Smooth muscle cell (in vitro differentiated cells): ENCODE measurements at regions not wholly inside any gene's neighbourhood (a gene's known extent, or its start where the extent isn't known, plus 50 kb on each side); places are given as distances from the start of the nearest gene placed in this dataset.
A peak's percentile ranks its signal among the peaks of the same experiment; 100 is the strongest.

ENCODE experiments used
- DNase-seq: peaks from one replicate; lab custom pipeline; 2025; ENCODE audit not compliant: unreplicated experiment; lab: John Stamatoyannopoulos, UW
- H2AFZ ChIP-seq: fragments of 200-600 bp; sonication (generic); 2 replicates; pipeline ENCODE4 v1.6.0; 2016; ENCODE audit warnings: antibody characterized with exemption, low read depth, mild to moderate bottlenecking
- H3F3A ChIP-seq: fragments of 200-600 bp; sonication (generic); 2 replicates; pipeline ENCODE4 v1.6.0; 2017; ENCODE audit warnings: antibody characterized with exemption, low read depth
- H3K27ac ChIP-seq: fragments of 200-600 bp; sonication (generic); 2 replicates; pipeline ENCODE4 v1.5.1; 2016; ENCODE audit warnings: low read depth, mild to moderate bottlenecking
- H3K27me3 ChIP-seq: fragments of 200-600 bp; sonication (generic); 2 replicates; pipeline ENCODE4 v1.6.1; 2016; ENCODE audit warnings: low read depth, mild to moderate bottlenecking
- H3K36me3 ChIP-seq: fragments of 200-600 bp; sonication (generic); 2 replicates; pipeline ENCODE4 v1.5.1; 2016; ENCODE audit warnings: low read depth
- H3K4me1 ChIP-seq: fragments of 200-600 bp; sonication (generic); 2 replicates; pipeline ENCODE4 v1.5.1; 2016; ENCODE audit warnings: low read depth
- H3K4me2 ChIP-seq: fragments of 200-600 bp; sonication (generic); 2 replicates; pipeline ENCODE4 v1.6.0; 2016; ENCODE audit warnings: mild to moderate bottlenecking
- H3K4me3 ChIP-seq: fragments of 200-600 bp; sonication (generic); 2 replicates; pipeline ENCODE4 v1.5.1; 2016; ENCODE audit warnings: mild to moderate bottlenecking
- H3K79me2 ChIP-seq: fragments of 200-600 bp; sonication (generic); 2 replicates; pipeline ENCODE4 v1.6.0; 2016; ENCODE audit warnings: low read depth, mild to moderate bottlenecking
- H3K9ac ChIP-seq: fragments of 200-600 bp; sonication (generic); 2 replicates; pipeline ENCODE4 v1.6.0; 2016; ENCODE audit warnings: low read depth
- H3K9me3 ChIP-seq: fragments of 200-600 bp; sonication (generic); replicated peaks from 2 replicates; pipeline ENCODE4 v1.5.1; 2016; ENCODE audit warnings: low read depth
- H4K20me1 ChIP-seq: fragments of 200-600 bp; sonication (generic); 2 replicates; pipeline ENCODE4 v1.6.0; 2016; ENCODE audit warnings: low read depth
- CTCF ChIP-seq: fragments of 200-600 bp; sonication (generic); IDR thresholded peaks from 2 replicates; pipeline ENCODE4 v1.5.1; 2017; ENCODE audit warnings: borderline replicate concordance, mild to moderate bottlenecking, antibody characterized with exemption; ENCODE audit not compliant: insufficient read depth, poor library complexity, severe bottlenecking
- WGBS: methylation state at CpG from one replicate; pipeline ENCODE4 v1.1.7; 2016; ENCODE audit warnings: low lambda C conversion rate; 5-methylcytosine and 5-hydroxymethylcytosine counted together

DNA sequence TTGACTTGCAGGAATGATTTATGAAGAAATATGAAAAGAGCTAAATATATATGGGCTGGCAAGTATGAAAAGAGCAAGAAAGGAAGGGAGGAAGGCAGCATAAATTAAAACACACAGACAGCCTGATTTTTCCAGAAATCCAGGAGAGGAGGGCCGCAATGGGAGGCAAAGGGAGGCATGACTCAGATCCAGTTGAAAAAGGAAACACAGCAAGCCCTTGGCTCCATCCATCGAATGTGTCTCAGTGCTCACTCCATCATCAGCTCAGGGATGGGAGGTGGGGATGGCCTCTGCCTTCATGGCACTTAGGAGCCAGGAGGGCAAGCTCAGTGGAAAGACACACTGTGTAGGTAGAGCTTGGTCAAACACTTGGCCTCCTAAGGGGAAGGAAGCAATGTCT lies 75.7 kb upstream of the PDZD8 start:
- peaks cover 4% of the 10 kb centered on the region for H3F3A ChIP-seq
- TF ChIP-seq CTCF: no peak
- no peak for DNase-seq
- H3K4me3 ChIP-seq: no peak overlapping the region
- H3K79me2 ChIP-seq: no peaks in the 10 kb centered on the region
- no peak overlapping the region for H2AFZ ChIP-seq
- H3K4me2 ChIP-seq: no peak overlapping the region
- WGBS: 80% methylated on average over 2 of the region's 2 CpGs
- H3K36me3 ChIP-seq: no peaks in the 10 kb centered on the region
- no peak overlapping the region for H3K27ac ChIP-seq
- H3K27me3 ChIP-seq: no peaks in the 10 kb centered on the region
- H3K9me3 ChIP-seq: no peaks in the 10 kb centered on the region
- no peaks in the 10 kb centered on the region for H3K4me1 ChIP-seq
- no peaks in the 10 kb centered on the region for H4K20me1 ChIP-seq
- no peak overlapping the region for H3K9ac ChIP-seq

DNA sequence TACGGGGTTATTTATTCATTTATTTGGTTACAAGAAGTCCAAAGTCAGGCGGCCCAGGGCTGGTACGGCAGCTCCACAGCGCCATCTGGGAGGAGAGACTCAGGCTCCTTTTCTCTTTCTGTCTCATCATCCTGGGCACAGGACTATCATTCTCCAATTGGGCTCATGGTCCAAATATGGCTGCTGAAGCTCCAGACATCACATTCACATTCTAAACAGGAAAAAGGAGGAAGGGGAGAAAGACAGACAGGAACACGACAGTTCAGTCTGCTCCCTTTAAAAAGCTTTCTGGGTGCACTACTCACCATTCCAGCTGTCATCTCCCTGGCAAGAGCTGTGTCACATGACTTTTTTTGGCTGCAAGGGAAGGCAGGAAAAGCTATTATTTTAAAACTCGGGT lies 74.4 kb upstream of the PDZD8 start:
- peak; percentile 7 for TF ChIP-seq CTCF
- Histone ChIP-seq H3K4me2 (no peak overlapping the region), H3K27me3 (no peaks in the 10 kb centered on the region), H3K4me3 (no peak overlapping the region), H3K36me3 (no peaks in the 10 kb centered on the region), H4K20me1 (no peaks in the 10 kb centered on the region), H3K79me2 (no peaks in the 10 kb centered on the region), H3F3A (no peaks in the 10 kb centered on the region), H3K9me3 (no peaks in the 10 kb centered on the region), H3K9ac (no peak overlapping the region), H2AFZ (no peak overlapping the region), H3K27ac (no peak overlapping the region), H3K4me1 (no peaks in the 10 kb centered on the region)
- 80% methylated on average over 6 of the region's 6 CpGs for WGBS
- no peak for DNase-seq

DNA sequence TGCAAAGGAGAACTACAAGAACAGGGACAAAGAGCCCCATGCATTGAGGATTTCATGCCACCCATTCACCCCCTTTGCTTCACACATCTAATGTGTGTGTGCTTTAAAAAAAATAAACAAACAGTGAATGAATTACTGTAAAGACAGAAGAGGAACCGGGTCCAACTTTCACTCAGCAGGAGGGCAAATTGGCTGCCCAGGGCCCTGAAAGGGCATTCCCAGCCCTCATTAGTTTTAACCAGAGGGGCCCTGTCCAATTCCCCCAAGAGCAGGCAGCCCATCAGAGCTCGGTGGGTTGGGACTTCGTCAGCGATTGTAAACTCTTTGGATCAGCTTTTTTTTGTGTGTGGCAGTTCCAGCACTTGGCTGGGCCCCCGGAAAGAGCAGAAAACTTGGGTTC lies 73.6 kb upstream of the PDZD8 start:
- Histone ChIP-seq H3K9me3 (no peaks in the 10 kb centered on the region), H3K4me2 (no peak overlapping the region), H3F3A (no peaks in the 10 kb centered on the region), H3K36me3 (no peaks in the 10 kb centered on the region), H3K27ac (no peak overlapping the region), H3K9ac (no peak overlapping the region), H3K27me3 (no peaks in the 10 kb centered on the region), H3K4me1 (no peaks in the 10 kb centered on the region), H2AFZ (no peak overlapping the region), H3K79me2 (no peaks in the 10 kb centered on the region), H4K20me1 (no peaks in the 10 kb centered on the region), H3K4me3 (no peak overlapping the region)
- TF ChIP-seq CTCF: no peak
- no peak for DNase-seq
- 48% methylated on average over 5 of the region's 5 CpGs for WGBS

GRCh38 chr10:117445992-117446391 lies 70.8 kb upstream of the PDZD8 start:
- 75% methylated on average over 3 of the region's 3 CpGs for WGBS
- Histone ChIP-seq H4K20me1 (no peaks in the 10 kb centered on the region), H3K27me3 (no peaks in the 10 kb centered on the region), H3K9me3 (no peaks in the 10 kb centered on the region), H3K27ac (no peak overlapping the region), H3K4me1 (peaks cover 7% of the 10 kb centered on the region), H3K79me2 (no peaks in the 10 kb centered on the region), H3K9ac (no peak overlapping the region), H3K36me3 (no peaks in the 10 kb centered on the region), H2AFZ (no peak overlapping the region), H3K4me3 (no peak overlapping the region), H3K4me2 (no peak overlapping the region), H3F3A (peaks cover 15% of the 10 kb centered on the region)
- no peak for TF ChIP-seq CTCF
- no peak for DNase-seq
